Sigmoid colon (tissue), 6 donors: ENCODE measurements at regions not wholly inside any gene's neighbourhood (a gene's known extent, or its start where the extent isn't known, plus 50 kb on each side); places are given as distances from the start of the nearest gene placed in this dataset.

Source experiments
- DNase-seq: peaks from one replicate; pipeline ENCODE4 v3.0.0-alpha.2; 2019
- H3K27ac ChIP-seq, 4 donors: fragments of 200-600 bp; sonication (generic); one replicate each; pipeline ENCODE4 v1.5.1; 2016 to 2019; ENCODE audit warnings: mild to moderate bottlenecking in 1 of 4
- H3K27me3 ChIP-seq, 3 donors: fragments of 200-600 bp; sonication (generic); one replicate each; pipeline ENCODE4 v1.5.1; 2019; ENCODE audit warnings: mild to moderate bottlenecking in 1 of 3
- H3K36me3 ChIP-seq, 4 donors: fragments of 200-600 bp; sonication (generic); one replicate each; pipeline ENCODE4 v1.5.1; 2016 to 2019
- H3K4me1 ChIP-seq, 4 donors: fragments of 200-600 bp; sonication (generic); one replicate each; pipeline ENCODE4 v1.5.1; 2017 to 2019
- H3K4me3 ChIP-seq, 4 donors: fragments of 200-600 bp; sonication (generic); one replicate each; pipeline ENCODE4 v1.5.1; 2017 to 2019; ENCODE audit warnings: mild to moderate bottlenecking in 2 of 4, moderate library complexity in 1 of 4
- H3K9me3 ChIP-seq, 4 donors: fragments of 200-600 bp in 3 of 4; sonication (generic) in 3 of 4; one replicate each; pipeline versions ENCODE4 v1.5.1 to v1.6.1; 2013 to 2019
- CTCF ChIP-seq, 4 experiments: fragments of 450-650 bp in 3 of 4; fragments of 200-600 bp in 1 of 4; IDR thresholded peaks; one replicate each; pipeline ENCODE4 v1.5.1; 2016 to 2019; ENCODE audit warnings: antibody characterized with exemption in 4 of 4, mild to moderate bottlenecking in 3 of 4, moderate library complexity in 2 of 4
- EP300 ChIP-seq, 4 donors: sonication (generic); formaldehyde crosslinking; IDR thresholded peaks; one replicate each; pipeline ENCODE4 v1.6.1; 2017; ENCODE audit warnings: antibody characterized with exemption in 4 of 4
- POLR2A ChIP-seq, 2 donors: fragments of 450-650 bp; IDR thresholded peaks; one replicate each; pipeline ENCODE4 v1.6.1; 2016; ENCODE audit warnings: antibody characterized with exemption in 2 of 2, mild to moderate bottlenecking in 2 of 2, moderate library complexity in 2 of 2
- POLR2AphosphoS5 ChIP-seq, 4 donors: sonication (generic); formaldehyde crosslinking; IDR thresholded peaks; one replicate each; pipeline ENCODE4 v1.6.1; 2017; ENCODE audit warnings: antibody characterized with exemption in 4 of 4
- WGBS, 2 donors: extraction: QIAGEN DNeasy Blood & Tissue Kit; methylation state at CpG; one replicate each; pipeline ENCODE4 v1.1.7; 2013; 5-methylcytosine and 5-hydroxymethylcytosine counted together
- intact Hi-C: fragments of 100-400 bp; cut with DNase I; formaldehyde crosslinking; loops from one replicate; pipeline ENCODE4 v1.15.1; 2023
- donor health status: healthy with polysubstance abuse.
- donor health status: healthy.

- H3K9me3 ChIP-seq, result no peaks in the 10 kb centered on the region
- H3K27me3 ChIP-seq, result no peaks in the 10 kb centered on the region
- TF ChIP-seq EP300 (IDR thresholded peaks at IDR 0.05), result no peak
- no peak for TF ChIP-seq POLR2AphosphoS5 (IDR thresholded peaks at IDR 0.05)
- no peak for TF ChIP-seq CTCF (IDR thresholded peaks at IDR 0.05)
- no peak for TF ChIP-seq POLR2A (IDR thresholded peaks at IDR 0.05)
- peak; percentile 33 for DNase-seq
- no peaks in the 10 kb centered on the region for H3K36me3 ChIP-seq
- no peak overlapping the region for H3K27ac ChIP-seq
- no peaks in the 10 kb centered on the region for H3K4me1 ChIP-seq
- H3K4me3 ChIP-seq, result no peak overlapping the region
- intact Hi-C loops, result no loop called here
- 79 to 88% methylated on average over 5 of the region's 5 CpGs for WGBS, 2 donors
Observed at GRCh38 chr10:42977032-42977416, 99.8 kb upstream of the RET start.

- no peak for DNase-seq
- Histone ChIP-seq H3K36me3 (no peaks in the 10 kb centered on the region), H3K4me1 (no peaks in the 10 kb centered on the region), H3K4me3 (no peak overlapping the region), H3K27me3 (no peaks in the 10 kb centered on the region), H3K9me3 (no peaks in the 10 kb centered on the region), H3K27ac (no peak overlapping the region)
- TF ChIP-seq EP300 (IDR thresholded peaks at IDR 0.05) (no peak), POLR2A (IDR thresholded peaks at IDR 0.05) (no peak), POLR2AphosphoS5 (IDR thresholded peaks at IDR 0.05) (no peak), CTCF (IDR thresholded peaks at IDR 0.05) (no peak)
- intact Hi-C loops, result no loop called here
- 57 to 63% methylated on average over 2 of the region's 2 CpGs for WGBS, 2 donors
Observed at GRCh38 chr10:42979181-42979580, 97.7 kb upstream of the RET start.

- DNase-seq, result peak; percentile 58
- 71 to 78% methylated on average over 12 of the region's 12 CpGs for WGBS, 2 donors
- TF ChIP-seq POLR2AphosphoS5 (IDR thresholded peaks at IDR 0.05) (no peak), EP300 (IDR thresholded peaks at IDR 0.05) (no peak), CTCF (IDR thresholded peaks at IDR 0.05) (no peak), POLR2A (IDR thresholded peaks at IDR 0.05) (no peak)
- H3K27ac ChIP-seq, result no peak overlapping the region
- H3K27me3 ChIP-seq, result no peaks in the 10 kb centered on the region
- intact Hi-C loops, result no loop called here
- H3K4me3 ChIP-seq, result no peak overlapping the region
- no peaks in the 10 kb centered on the region for H3K36me3 ChIP-seq
- H3K4me1 ChIP-seq, result no peaks in the 10 kb centered on the region
- H3K9me3 ChIP-seq, result no peaks in the 10 kb centered on the region
Observed at GRCh38 chr10:42979721-42980467, 97.0 kb upstream of the RET start.

- 87 to 91% methylated on average over 15 of the region's 15 CpGs for WGBS, 2 donors
- no peaks in the 10 kb centered on the region for H3K9me3 ChIP-seq
- no peaks in the 10 kb centered on the region for H3K27me3 ChIP-seq
- intact Hi-C loops, result no loop called here
- peak; percentile 60 for DNase-seq
- no peak overlapping the region for H3K27ac ChIP-seq
- no peaks in the 10 kb centered on the region for H3K4me1 ChIP-seq
- H3K36me3 ChIP-seq, result no peaks in the 10 kb centered on the region
- no peak overlapping the region for H3K4me3 ChIP-seq
- TF ChIP-seq POLR2AphosphoS5 (IDR thresholded peaks at IDR 0.05), result no peak
- no peak for TF ChIP-seq CTCF (IDR thresholded peaks at IDR 0.05)
- no peak for TF ChIP-seq POLR2A (IDR thresholded peaks at IDR 0.05)
- TF ChIP-seq EP300 (IDR thresholded peaks at IDR 0.05), result no peak
Observed at GRCh38 chr10:42980553-42981357, 96.1 kb upstream of the RET start.
